HCT116 (cell line): ENCODE measurements at regions not wholly inside any gene's neighbourhood (a gene's known extent, or its start where the extent isn't known, plus 50 kb on each side); places are given as distances from the start of the nearest gene placed in this dataset.

ENCODE experiments used
- ATAC-seq: fragments of 200-7000 bp; cut with Tn5 transposase; 2 replicates; pipeline ENCODE4 v1.9.1; 2020; ENCODE audit warnings: mild to moderate bottlenecking, moderate library complexity
- BruUV-seq: library from RNA; stranded (reverse); fragments of 400-500 nt; replicated peaks from 2 replicates; lab custom pipeline; 2021; lab: Mats Ljungman, UMichigan
- CTCF ChIA-PET: fragments of 300-600 bp; sonication (Branson Sonifier 250); formaldehyde crosslinking; loops from one replicate; lab custom pipeline; 2021; ENCODE audit warnings: antibody characterized with exemption; lab: Charles Lee
- POLR2A ChIA-PET: fragments of 300-600, 350-600 bp; sonication (Branson Sonifier 250); formaldehyde crosslinking; loops from one replicate; lab custom pipeline; 2021; ENCODE audit warnings: antibody characterized with exemption; lab: Charles Lee
- RAD21 ChIA-PET, 2 experiments: fragments of 300-600 bp; sonication (Branson Sonifier 250); formaldehyde crosslinking; loops; one replicate each; lab custom pipeline; 2023; ENCODE audit warnings: low total read pairs in 2 of 2; ENCODE audit not compliant: uncharacterized antibody in 2 of 2, unreplicated experiment in 2 of 2, low non-redundant PET in 1 of 2; lab: Charles Lee
- DNase-seq: peaks from one replicate; pipeline ENCODE4 v3.0.0-alpha.2; 2010; ENCODE audit warnings: low read depth, low spot score
- H2AFZ ChIP-seq: fragments of 200-600 bp; shearing (Covaris generic), sonication (generic); 2 replicates; pipeline ENCODE4 v1.6.1; 2017; ENCODE audit warnings: low read depth, mixed run types, mixed read lengths, antibody characterized with exemption, low read length; ENCODE audit not compliant: poor library complexity, severe bottlenecking
- H3K27ac ChIP-seq: 2 replicates; pipeline ENCODE4 v1.5.1; 2012; ENCODE audit warnings: low read depth, low read length
- H3K27me3 ChIP-seq: fragments of 200-600 bp; sonication (generic); 2 replicates; pipeline ENCODE4 v1.6.1; 2016; ENCODE audit warnings: mixed run types, low read length, mixed read lengths; ENCODE audit not compliant: insufficient read depth
- H3K36me3 ChIP-seq, 2 experiments: fragments of 200-500 bp in 1 of 2; fragments of 200-600 bp in 1 of 2; sonication (Bioruptor generic) in 1 of 2; sonication (generic) in 1 of 2; 2 replicates each; pipeline versions ENCODE4 v1.5.1 to v1.6.1; 2014 to 2016; ENCODE audit warnings: low read length in 2 of 2, inconsistent platforms in 1 of 2, mixed read lengths in 1 of 2, mixed run types in 1 of 2; ENCODE audit not compliant: insufficient read depth in 2 of 2, control insufficient read depth in 1 of 2
- H3K4me1 ChIP-seq, 2 experiments: fragments of 200-600 bp in 1 of 2; sonication (generic) in 1 of 2; 2 replicates each; pipeline versions ENCODE4 v1.5.1 to v1.6.1; 2012 to 2017; ENCODE audit warnings: low read length in 2 of 2, inconsistent platforms in 1 of 2, mild to moderate bottlenecking in 1 of 2, mixed read lengths in 1 of 2, mixed run types in 1 of 2, moderate library complexity in 1 of 2; ENCODE audit not compliant: insufficient read depth in 2 of 2, control insufficient read depth in 1 of 2
- H3K4me2 ChIP-seq: fragments of 200-600 bp; sonication (generic); 2 replicates; pipeline ENCODE4 v1.6.1; 2017; ENCODE audit warnings: mixed run types, low read length, mixed read lengths
- H3K4me3 ChIP-seq, 2 experiments: fragments of 200-600 bp in 1 of 2; sonication (generic) in 1 of 2; replicated peaks in 1 of 2; 2 replicates each; pipeline ENCODE4 v1.5.1; 2011 to 2016; ENCODE audit warnings: low read length in 2 of 2, control low read depth in 1 of 2, low read depth in 1 of 2, mild to moderate bottlenecking in 1 of 2, mixed read lengths in 1 of 2, mixed run types in 1 of 2
- H3K79me2 ChIP-seq: fragments of 200-600 bp; sonication (generic); 2 replicates; pipeline ENCODE4 v1.6.1; 2017; ENCODE audit warnings: mild to moderate bottlenecking, mixed run types, low read length, moderate library complexity, mixed read lengths; ENCODE audit not compliant: insufficient read depth
- H3K9ac ChIP-seq: fragments of 200-600 bp; sonication (generic); 2 replicates; pipeline ENCODE4 v1.6.1; 2016; ENCODE audit warnings: low read length, mixed read lengths
- H3K9me2 ChIP-seq: fragments of 200-600 bp; sonication (generic), shearing (Covaris generic); 2 replicates; pipeline ENCODE4 v1.6.1; 2017; ENCODE audit warnings: mixed run types, mild to moderate bottlenecking, moderate library complexity; ENCODE audit not compliant: insufficient read depth
- H3K9me3 ChIP-seq, 2 experiments: fragments of 200-500 bp in 1 of 2; fragments of 200-600 bp in 1 of 2; sonication (Bioruptor generic) in 1 of 2; sonication (generic) in 1 of 2; 2 replicates each; pipeline ENCODE4 v1.6.1; 2014 to 2017; ENCODE audit warnings: low read length in 2 of 2, mixed read lengths in 2 of 2, inconsistent platforms in 1 of 2, low read depth in 1 of 2, mild to moderate bottlenecking in 1 of 2, mixed run types in 1 of 2, moderate library complexity in 1 of 2; ENCODE audit not compliant: control insufficient read depth in 1 of 2, insufficient read depth in 1 of 2
- H4K20me1 ChIP-seq: fragments of 200-600 bp; sonication (generic), shearing (Covaris generic); 2 replicates; pipeline ENCODE4 v1.6.1; 2017; ENCODE audit warnings: mixed run types, mild to moderate bottlenecking, moderate library complexity; ENCODE audit not compliant: insufficient read depth
- CBX3 ChIP-seq: IDR thresholded peaks from 2 replicates; pipeline ENCODE4 v1.6.1; 2012; ENCODE audit warnings: low read depth
- CEBPB ChIP-seq: IDR thresholded peaks from 2 replicates; pipeline ENCODE4 v1.6.1; 2012; ENCODE audit warnings: low read depth
- EGR1 ChIP-seq: IDR thresholded peaks from 2 replicates; pipeline ENCODE4 v1.6.1; 2012; ENCODE audit warnings: low read depth
- ELF1 ChIP-seq: IDR thresholded peaks from 2 replicates; pipeline ENCODE4 v1.6.1; 2012; ENCODE audit warnings: low read depth, borderline replicate concordance
- EZH2 ChIP-seq: fragments of 200-600 bp; sonication (generic); IDR thresholded peaks from 2 replicates; pipeline ENCODE4 v1.6.1; 2017; ENCODE audit warnings: antibody characterized with exemption, mixed run types
- EZH2phosphoT487 ChIP-seq: fragments of 200-600 bp; IDR thresholded peaks from 2 replicates; pipeline ENCODE4 v1.6.1; 2018; ENCODE audit warnings: antibody characterized with exemption, borderline replicate concordance
- FOSL1 ChIP-seq: IDR thresholded peaks from 2 replicates; pipeline ENCODE4 v1.6.1; 2012; ENCODE audit warnings: low read depth
- POLR2A ChIP-seq: IDR thresholded peaks from 2 replicates; pipeline ENCODE4 v1.7.0; 2011; ENCODE audit warnings: borderline replicate concordance; ENCODE audit not compliant: insufficient read depth, insufficient read length; ENCODE audit errors: extremely low read depth
- POLR2AphosphoS5 ChIP-seq: IDR thresholded peaks from 2 replicates; pipeline ENCODE4 v1.6.1; 2011; ENCODE audit warnings: mild to moderate bottlenecking, low read depth, low read length, moderate library complexity
- SIN3A ChIP-seq: IDR thresholded peaks from 2 replicates; pipeline ENCODE4 v1.6.1; 2012; ENCODE audit warnings: low read depth
- SP1 ChIP-seq: IDR thresholded peaks from 2 replicates; pipeline ENCODE4 v1.6.1; 2012; ENCODE audit warnings: low read depth
- TCF7L2 ChIP-seq: IDR thresholded peaks from 2 replicates; pipeline ENCODE4 v1.7.0; 2011; ENCODE audit warnings: borderline replicate concordance, inconsistent platforms; ENCODE audit not compliant: insufficient read depth, insufficient read length; ENCODE audit errors: extremely low read depth
- YY1 ChIP-seq: IDR thresholded peaks from 2 replicates; pipeline ENCODE4 v1.6.1; 2011; ENCODE audit warnings: low read length, low read depth, moderate library complexity, mild to moderate bottlenecking; ENCODE audit not compliant: insufficient replicate concordance; ENCODE audit errors: extremely low read depth
- ZFX ChIP-seq: fragments of 450-650 bp; IDR thresholded peaks from 2 replicates; pipeline ENCODE4 v1.6.1; 2017
- intact Hi-C: fragments of 100-400 bp; cut with micrococcal nuclease; formaldehyde crosslinking; loops from 2 replicates; pipeline ENCODE4 v1.10.0; 2022
- TF ChIP-seq, protein P1 (sequence below): IDR thresholded peaks from 2 replicates; pipeline ENCODE4 v1.6.1; 2012; ENCODE audit warnings: low read depth
- TF ChIP-seq, protein P2 (sequence below): IDR thresholded peaks from 2 replicates; pipeline ENCODE4 v1.6.1; 2012
- TF ChIP-seq, protein P3 (sequence below): IDR thresholded peaks from 2 replicates; pipeline ENCODE4 v1.6.1; 2012

DNA sequence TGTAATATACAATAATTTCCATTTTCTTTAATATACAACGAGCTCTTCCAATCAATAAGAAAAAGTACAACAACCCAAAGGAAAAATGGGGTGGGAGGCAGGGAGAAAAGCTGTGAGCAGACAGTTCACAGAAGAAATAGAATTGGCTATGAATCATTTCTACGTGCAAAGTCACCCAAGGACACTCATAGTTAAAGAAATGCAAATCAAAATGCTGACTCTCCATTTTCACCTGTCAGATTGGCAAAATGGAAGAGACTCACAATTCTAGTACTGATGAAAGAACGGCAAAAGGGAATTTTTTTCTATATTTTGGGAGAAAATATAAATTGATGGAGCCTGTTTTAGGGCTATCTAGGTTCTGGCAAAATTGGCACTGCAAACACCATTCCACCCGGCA is 116.3 kb upstream of the MEF2A start:
- H3K79me2 ChIP-seq: no peaks in the 10 kb centered on the region

DNA sequence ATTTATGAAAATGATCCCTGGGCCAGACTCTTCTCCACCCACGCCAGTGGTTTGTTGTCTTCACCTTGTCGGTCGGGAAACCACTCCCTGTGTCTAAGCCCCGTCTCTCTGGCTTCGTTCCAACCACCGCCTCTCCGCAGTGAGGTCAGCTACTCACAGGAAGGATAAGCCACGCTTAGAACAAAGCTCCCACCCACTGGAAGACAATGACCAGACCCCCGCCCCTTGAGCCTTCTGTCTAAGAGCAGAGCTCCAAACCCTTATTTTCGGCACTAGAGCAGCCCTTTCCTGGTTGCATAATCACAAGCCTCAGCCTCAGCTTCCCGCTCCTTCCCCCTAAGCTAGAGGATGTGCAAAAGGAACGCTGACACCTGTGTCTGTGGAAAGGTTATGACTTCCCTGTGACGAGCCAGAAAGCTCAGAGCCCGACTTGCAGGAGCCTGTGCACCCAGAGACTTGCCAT is 114.9 kb upstream of the MEF2A start:
- H3K27ac ChIP-seq: no peak overlapping the region
- CTCF ChIA-PET: no interaction called here
- H3K9ac ChIP-seq: no peak overlapping the region
- H4K20me1 ChIP-seq: no peaks in the 10 kb centered on the region
- TF ChIP-seq ELF1 (no peak), EZH2 (no peak), ZFX (no peak), SIN3A (no peak), CEBPB (no peak), POLR2A (no peak), POLR2AphosphoS5 (no peak), FOSL1 (no peak), YY1 (no peak), TCF7L2 (no peak), CBX3 (no peak), EGR1 (no peak), EZH2phosphoT487 (no peak)
- TF ChIP-seq, protein P1, sequence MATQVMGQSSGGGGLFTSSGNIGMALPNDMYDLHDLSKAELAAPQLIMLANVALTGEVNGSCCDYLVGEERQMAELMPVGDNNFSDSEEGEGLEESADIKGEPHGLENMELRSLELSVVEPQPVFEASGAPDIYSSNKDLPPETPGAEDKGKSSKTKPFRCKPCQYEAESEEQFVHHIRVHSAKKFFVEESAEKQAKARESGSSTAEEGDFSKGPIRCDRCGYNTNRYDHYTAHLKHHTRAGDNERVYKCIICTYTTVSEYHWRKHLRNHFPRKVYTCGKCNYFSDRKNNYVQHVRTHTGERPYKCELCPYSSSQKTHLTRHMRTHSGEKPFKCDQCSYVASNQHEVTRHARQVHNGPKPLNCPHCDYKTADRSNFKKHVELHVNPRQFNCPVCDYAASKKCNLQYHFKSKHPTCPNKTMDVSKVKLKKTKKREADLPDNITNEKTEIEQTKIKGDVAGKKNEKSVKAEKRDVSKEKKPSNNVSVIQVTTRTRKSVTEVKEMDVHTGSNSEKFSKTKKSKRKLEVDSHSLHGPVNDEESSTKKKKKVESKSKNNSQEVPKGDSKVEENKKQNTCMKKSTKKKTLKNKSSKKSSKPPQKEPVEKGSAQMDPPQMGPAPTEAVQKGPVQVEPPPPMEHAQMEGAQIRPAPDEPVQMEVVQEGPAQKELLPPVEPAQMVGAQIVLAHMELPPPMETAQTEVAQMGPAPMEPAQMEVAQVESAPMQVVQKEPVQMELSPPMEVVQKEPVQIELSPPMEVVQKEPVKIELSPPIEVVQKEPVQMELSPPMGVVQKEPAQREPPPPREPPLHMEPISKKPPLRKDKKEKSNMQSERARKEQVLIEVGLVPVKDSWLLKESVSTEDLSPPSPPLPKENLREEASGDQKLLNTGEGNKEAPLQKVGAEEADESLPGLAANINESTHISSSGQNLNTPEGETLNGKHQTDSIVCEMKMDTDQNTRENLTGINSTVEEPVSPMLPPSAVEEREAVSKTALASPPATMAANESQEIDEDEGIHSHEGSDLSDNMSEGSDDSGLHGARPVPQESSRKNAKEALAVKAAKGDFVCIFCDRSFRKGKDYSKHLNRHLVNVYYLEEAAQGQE: no peak
- TF ChIP-seq, protein P2, sequence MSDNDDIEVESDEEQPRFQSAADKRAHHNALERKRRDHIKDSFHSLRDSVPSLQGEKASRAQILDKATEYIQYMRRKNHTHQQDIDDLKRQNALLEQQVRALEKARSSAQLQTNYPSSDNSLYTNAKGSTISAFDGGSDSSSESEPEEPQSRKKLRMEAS: no peak
- TF ChIP-seq, protein P3, sequence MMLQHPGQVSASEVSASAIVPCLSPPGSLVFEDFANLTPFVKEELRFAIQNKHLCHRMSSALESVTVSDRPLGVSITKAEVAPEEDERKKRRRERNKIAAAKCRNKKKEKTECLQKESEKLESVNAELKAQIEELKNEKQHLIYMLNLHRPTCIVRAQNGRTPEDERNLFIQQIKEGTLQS: no peak
- H3K79me2 ChIP-seq: no peaks in the 10 kb centered on the region
- POLR2A ChIA-PET: no interaction called here
- no peak for ATAC-seq
- H3K9me3 ChIP-seq: no peaks in the 10 kb centered on the region
- no peaks in the 10 kb centered on the region for H3K9me2 ChIP-seq
- BruUV-seq: no TSS peak
- RAD21 ChIA-PET: no interaction called here
- H3K4me2 ChIP-seq: no peak overlapping the region
- H3K4me3 ChIP-seq: no peak overlapping the region
- H3K36me3 ChIP-seq: no peaks in the 10 kb centered on the region
- no peak overlapping the region for H2AFZ ChIP-seq
- H3K27me3 ChIP-seq: no peaks in the 10 kb centered on the region
- peaks cover 16 to 22% of the 10 kb centered on the region in 2 experiments for H3K4me1 ChIP-seq
- intact Hi-C loops: no loop called here
- no peak for DNase-seq

More for the DNA sequence above, 116.3 kb upstream of the MEF2A start:
- Histone ChIP-seq H3K4me2 (no peak overlapping the region), H3K4me1 (peaks cover 5 to 9% of the 10 kb centered on the region in 2 experiments; a peak in 3 of 4 replicates), H2AFZ (no peak overlapping the region), H3K4me3 (no peak overlapping the region), H3K36me3 (no peaks in the 10 kb centered on the region), H3K9me3 (no peaks in the 10 kb centered on the region), H3K9ac (no peak overlapping the region), H3K27ac (no peak overlapping the region), H3K9me2 (no peaks in the 10 kb centered on the region), H3K27me3 (no peaks in the 10 kb centered on the region), H4K20me1 (no peaks in the 10 kb centered on the region)
- ChIA-PET RAD21 (no interaction called here), CTCF (no interaction called here), POLR2A (no interaction called here)
- TF ChIP-seq CBX3 (no peak), ELF1 (no peak), CEBPB (no peak), FOSL1 (no peak), SP1 (no peak)
- no TSS peak for BruUV-seq
- intact Hi-C loops: no loop called here
- no peak for ATAC-seq
- no peak for DNase-seq
